ENCODE measurements at regions not wholly inside any gene's neighbourhood (a gene's known extent, or its start where the extent isn't known, plus 50 kb on each side); places are given as distances from the start of the nearest gene placed in this dataset.

DNA sequence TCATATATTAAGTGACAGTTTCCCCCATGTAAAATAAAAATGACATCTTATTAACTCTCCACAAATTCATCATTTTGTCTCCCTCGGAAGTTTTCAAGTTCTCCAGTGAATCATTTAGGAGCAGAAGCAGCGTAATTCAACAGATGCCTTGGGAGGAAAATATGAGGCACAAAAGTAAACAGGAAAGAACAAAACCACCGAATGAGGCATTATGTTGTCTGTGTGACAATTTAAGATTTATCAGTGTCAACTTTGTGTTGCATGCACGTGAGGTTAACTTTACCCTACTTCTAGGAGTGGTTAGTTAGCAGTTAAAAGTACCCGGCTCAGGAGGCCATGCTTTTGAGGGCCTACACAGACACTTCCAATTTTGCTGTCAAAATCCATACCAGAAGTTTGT, 258.6 kb downstream of the IPO8 start:
- intact Hi-C loops (cut with DNase I; ENCODE audit: low total_unique reads): no loop called here
- H3K27me3 ChIP-seq (replicated peaks in 1 of 7): no peaks in the 10 kb centered on the region
- no peaks in the 10 kb centered on the region for H3K36me3 ChIP-seq
- no peak for DNase-seq
- TF ChIP-seq, protein P1, sequence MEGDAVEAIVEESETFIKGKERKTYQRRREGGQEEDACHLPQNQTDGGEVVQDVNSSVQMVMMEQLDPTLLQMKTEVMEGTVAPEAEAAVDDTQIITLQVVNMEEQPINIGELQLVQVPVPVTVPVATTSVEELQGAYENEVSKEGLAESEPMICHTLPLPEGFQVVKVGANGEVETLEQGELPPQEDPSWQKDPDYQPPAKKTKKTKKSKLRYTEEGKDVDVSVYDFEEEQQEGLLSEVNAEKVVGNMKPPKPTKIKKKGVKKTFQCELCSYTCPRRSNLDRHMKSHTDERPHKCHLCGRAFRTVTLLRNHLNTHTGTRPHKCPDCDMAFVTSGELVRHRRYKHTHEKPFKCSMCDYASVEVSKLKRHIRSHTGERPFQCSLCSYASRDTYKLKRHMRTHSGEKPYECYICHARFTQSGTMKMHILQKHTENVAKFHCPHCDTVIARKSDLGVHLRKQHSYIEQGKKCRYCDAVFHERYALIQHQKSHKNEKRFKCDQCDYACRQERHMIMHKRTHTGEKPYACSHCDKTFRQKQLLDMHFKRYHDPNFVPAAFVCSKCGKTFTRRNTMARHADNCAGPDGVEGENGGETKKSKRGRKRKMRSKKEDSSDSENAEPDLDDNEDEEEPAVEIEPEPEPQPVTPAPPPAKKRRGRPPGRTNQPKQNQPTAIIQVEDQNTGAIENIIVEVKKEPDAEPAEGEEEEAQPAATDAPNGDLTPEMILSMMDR (IDR thresholded peaks at IDR 0.05 in 8 of 11, conservative IDR thresholded peaks at IDR 0.05 in 3 of 11): no peak
- TF ChIP-seq POLR2AphosphoS5 (IDR thresholded peaks at IDR 0.05) (no peak), POLR2A (IDR thresholded peaks at IDR 0.05) (no peak)
- 42 to 55% (median 50%) methylated on average over 5 of the region's 5 CpGs for WGBS, 5 donors
- no peak overlapping the region for H3K4me3 ChIP-seq
- no peaks in the 10 kb centered on the region for H3K9me3 ChIP-seq
- H3K27ac ChIP-seq: peak overlapping the region in 7 of 8 donors; percentile 22 to 54 (median 46)
- no peaks in the 10 kb centered on the region for H3K4me1 ChIP-seq

DNA sequence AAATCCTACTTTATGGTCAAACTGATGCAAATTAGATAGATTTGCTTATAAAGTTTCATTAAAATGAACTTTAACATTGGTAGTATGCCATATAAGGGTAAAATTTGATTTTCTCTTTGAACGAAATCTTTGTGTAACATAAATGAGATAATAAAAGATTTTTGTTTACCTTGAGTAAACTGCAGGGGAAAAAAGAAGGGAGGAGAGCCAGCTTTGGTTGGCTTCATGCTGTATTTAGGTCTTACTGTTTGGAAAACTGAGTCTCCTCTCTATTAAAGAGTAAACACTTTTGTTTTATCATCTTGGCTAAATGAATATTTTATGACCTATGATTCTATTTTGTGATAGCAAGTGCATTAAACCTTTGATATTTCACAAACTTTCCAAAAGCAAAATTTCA, 267.6 kb downstream of the IPO8 start:
- intact Hi-C loops (cut with DNase I; ENCODE audit: low total_unique reads): no loop called here
- no peak overlapping the region for H3K27ac ChIP-seq
- TF ChIP-seq, protein P1 (IDR thresholded peaks at IDR 0.05 in 8 of 11, conservative IDR thresholded peaks at IDR 0.05 in 3 of 11): no peak
- TF ChIP-seq POLR2AphosphoS5 (IDR thresholded peaks at IDR 0.05): no peak
- no peaks in the 10 kb centered on the region for H3K27me3 ChIP-seq (replicated peaks in 1 of 7)
- 67 to 81% (median 71%) methylated on average over 1 of the region's 1 CpG for WGBS, 5 donors
- H3K9me3 ChIP-seq: peaks cover 0 to 21% (median 3%) of the 10 kb centered on the region in 8 donors
- no peaks in the 10 kb centered on the region for H3K36me3 ChIP-seq
- no peak for DNase-seq
- H3K4me1 ChIP-seq: no peaks in the 10 kb centered on the region
- no peak overlapping the region for H3K4me3 ChIP-seq

DNA sequence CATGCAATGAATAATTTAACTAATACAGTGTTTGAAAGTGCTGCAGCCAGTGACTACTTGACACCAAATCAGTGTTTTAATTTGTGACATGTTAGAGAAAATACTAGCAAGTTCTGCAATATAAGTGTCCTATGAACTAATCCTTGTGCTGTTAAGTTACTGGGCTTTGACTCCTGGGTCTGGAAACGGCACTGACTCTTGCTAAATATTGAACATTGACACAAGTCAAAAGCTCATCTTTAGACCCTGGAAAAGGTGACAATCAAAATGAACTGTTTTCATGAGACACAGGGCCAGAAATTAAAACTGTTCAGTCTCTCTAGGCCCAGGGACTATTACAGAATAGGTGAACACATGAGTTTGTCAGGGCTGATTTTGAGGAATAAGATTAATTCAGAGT, 268.1 kb downstream of the IPO8 start:
- WGBS, 5 donors: 50 to 88% (median 58%) methylated on average over 1 of the region's 1 CpG
- no peaks in the 10 kb centered on the region for H3K4me1 ChIP-seq

DNA sequence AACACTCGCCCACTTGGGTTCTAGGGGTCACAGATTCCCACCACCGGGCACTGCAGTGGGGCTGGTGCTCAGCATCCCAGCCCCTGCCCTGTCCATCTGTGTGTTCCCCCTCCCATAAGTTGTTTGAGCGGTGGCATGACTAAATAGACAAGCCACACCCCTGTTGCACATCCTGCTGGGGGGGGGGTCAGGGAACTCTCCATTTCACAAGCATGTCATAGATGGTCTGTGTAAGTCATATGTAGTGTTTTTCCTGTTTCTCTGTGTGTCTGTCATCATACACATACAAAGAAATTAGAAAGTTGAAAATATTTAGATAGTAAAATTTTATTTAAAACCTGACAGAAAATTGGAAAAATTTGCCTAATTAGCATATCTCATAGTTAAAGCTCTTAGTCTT, 270.2 kb downstream of the IPO8 start:
- H3K9me3 ChIP-seq: peaks cover 0 to 25% (median 3%) of the 10 kb centered on the region in 8 donors
- H3K27me3 ChIP-seq (replicated peaks in 1 of 7): no peaks in the 10 kb centered on the region
- no peak overlapping the region for H3K27ac ChIP-seq
- no peak for DNase-seq
- H3K4me1 ChIP-seq: no peaks in the 10 kb centered on the region
- WGBS, 5 donors: 74 to 86% (median 82%) methylated on average over 3 of the region's 3 CpGs
- H3K36me3 ChIP-seq: no peaks in the 10 kb centered on the region
- H3K4me3 ChIP-seq: no peak overlapping the region
- intact Hi-C loops (cut with DNase I; ENCODE audit: low total_unique reads): no loop called here
- TF ChIP-seq, protein P1 (IDR thresholded peaks at IDR 0.05 in 8 of 11, conservative IDR thresholded peaks at IDR 0.05 in 3 of 11): no peak

More for the DNA sequence above, 268.1 kb downstream of the IPO8 start:
- intact Hi-C loops (cut with DNase I; ENCODE audit: low total_unique reads): no loop called here
- Histone ChIP-seq H3K36me3 (no peaks in the 10 kb centered on the region), H3K27me3 (replicated peaks in 1 of 7) (no peaks in the 10 kb centered on the region), H3K9me3 (peaks cover 0 to 25% (median 3%) of the 10 kb centered on the region in 8 donors), H3K4me3 (no peak overlapping the region), H3K27ac (no peak overlapping the region)
- TF ChIP-seq POLR2AphosphoS5 (IDR thresholded peaks at IDR 0.05): no peak
- TF ChIP-seq, protein P1 (IDR thresholded peaks at IDR 0.05 in 8 of 11, conservative IDR thresholded peaks at IDR 0.05 in 3 of 11): no peak
- no peak for TF ChIP-seq POLR2A (IDR thresholded peaks at IDR 0.05)
- no peak for DNase-seq

Data from spleen (tissue), 11 donors.